Neural cell (in vitro differentiated cells): ENCODE measurements at regions not wholly inside any gene's neighbourhood (a gene's known extent, or its start where the extent isn't known, plus 50 kb on each side); places are given as distances from the start of the nearest gene placed in this dataset.
"Not testable (repeated sequence)": the region's sequence is repeated elsewhere in the genome, so short reads cannot be mapped to it uniquely, and the experiment has no call there.

Experiments used
- H2AFZ ChIP-seq: fragments of 200-600, 300-800 bp; sonication (generic), shearing (Covaris generic); 2 replicates; pipeline ENCODE4 v1.6.0; 2014; ENCODE audit warnings: low read depth, mild to moderate bottlenecking, antibody characterized with exemption, low read length, moderate library complexity
- H3F3A ChIP-seq: fragments of 200-600 bp; shearing (Covaris generic); 2 replicates; pipeline ENCODE4 v1.6.1; 2016; ENCODE audit warnings: mild to moderate bottlenecking, moderate library complexity, mixed read lengths, antibody characterized with exemption, low read length; ENCODE audit not compliant: insufficient read depth, poor library complexity, severe bottlenecking
- H3K27ac ChIP-seq: fragments of 200-600, 300-800 bp; sonication (generic), shearing (Covaris generic); 2 replicates; pipeline ENCODE4 v1.5.1; 2014; ENCODE audit warnings: mild to moderate bottlenecking, low read length, moderate library complexity
- H3K27me3 ChIP-seq: fragments of 300-800, 200-600 bp; sonication (generic), shearing (Covaris generic); 2 replicates; pipeline ENCODE4 v1.6.0; 2014; ENCODE audit warnings: mild to moderate bottlenecking, low read depth, low read length, moderate library complexity; ENCODE audit not compliant: insufficient read depth
- H3K36me3 ChIP-seq: fragments of 300-800, 200-600 bp; sonication (generic), shearing (Covaris generic); 2 replicates; pipeline ENCODE4 v1.5.1; 2014; ENCODE audit warnings: mild to moderate bottlenecking, antibody characterized with exemption, low read length, moderate library complexity; ENCODE audit not compliant: insufficient read depth
- H3K4me2 ChIP-seq: fragments of 300-800, 200-600 bp; sonication (generic), shearing (Covaris generic); 2 replicates; pipeline ENCODE4 v1.6.0; 2014; ENCODE audit warnings: mild to moderate bottlenecking, low read length
- H3K4me3 ChIP-seq: fragments of 300-800, 200-600 bp; sonication (generic), shearing (Covaris generic); 2 replicates; pipeline ENCODE4 v1.5.1; 2014; ENCODE audit warnings: mild to moderate bottlenecking, low read length, moderate library complexity
- H3K79me2 ChIP-seq: fragments of 200-600 bp; shearing (Covaris generic); replicated peaks from 2 replicates; pipeline ENCODE4 v1.6.0; 2014; ENCODE audit warnings: mild to moderate bottlenecking, low read length, moderate library complexity; ENCODE audit not compliant: insufficient read depth
- H3K9ac ChIP-seq: fragments of 300-800, 200-600 bp; sonication (generic), shearing (Covaris generic); 2 replicates; pipeline ENCODE4 v1.6.1; 2016; ENCODE audit warnings: mild to moderate bottlenecking, low read length, mixed read lengths
- H3K9me2 ChIP-seq: fragments of 200-600 bp; shearing (Covaris generic); 2 replicates; pipeline ENCODE4 v1.6.1; 2016; ENCODE audit warnings: mild to moderate bottlenecking, low read length, mixed read lengths; ENCODE audit not compliant: insufficient read depth
- H3K9me3 ChIP-seq: fragments of 200-600, 300-800 bp; sonication (generic), shearing (Covaris generic); 2 replicates; pipeline ENCODE4 v1.6.1; 2016; ENCODE audit warnings: mild to moderate bottlenecking, mixed run types, low read length, moderate library complexity, mixed read lengths
- H4K20me1 ChIP-seq: fragments of 200-600 bp; shearing (Covaris generic); 2 replicates; pipeline ENCODE4 v1.6.1; 2016; ENCODE audit warnings: mild to moderate bottlenecking, mixed run types; ENCODE audit not compliant: insufficient read depth
- EP300 ChIP-seq: fragments of 450-650 bp; conservative IDR thresholded peaks from 2 replicates; pipeline ENCODE4 v1.6.1; 2014; ENCODE audit warnings: antibody characterized with exemption, mild to moderate bottlenecking, moderate library complexity; ENCODE audit not compliant: poor library complexity, severe bottlenecking
- EZH2 ChIP-seq: fragments of 200-600, 300-800 bp; shearing (Covaris generic), sonication (generic); IDR thresholded peaks from 2 replicates; pipeline ENCODE4 v1.6.1; 2014; ENCODE audit warnings: antibody characterized with exemption, low read length, borderline replicate concordance, mild to moderate bottlenecking; ENCODE audit not compliant: insufficient read depth, poor library complexity, severe bottlenecking
- MXI1 ChIP-seq: fragments of 450-650 bp; conservative IDR thresholded peaks from 2 replicates; pipeline ENCODE4 v1.6.1; 2014; ENCODE audit warnings: antibody characterized with exemption, mild to moderate bottlenecking; ENCODE audit not compliant: poor library complexity, severe bottlenecking
- POLR2AphosphoS5 ChIP-seq: IDR thresholded peaks from 2 replicates; pipeline ENCODE4 v1.6.1; 2012
- RAD21 ChIP-seq: fragments of 450-650 bp; conservative IDR thresholded peaks from 2 replicates; pipeline ENCODE4 v1.6.1; 2014; ENCODE audit warnings: antibody characterized with exemption, mild to moderate bottlenecking, moderate library complexity
- SMC3 ChIP-seq: fragments of 450-650 bp; conservative IDR thresholded peaks from 2 replicates; pipeline ENCODE4 v1.6.1; 2014; ENCODE audit warnings: antibody characterized with exemption, mild to moderate bottlenecking, moderate library complexity; ENCODE audit not compliant: poor library complexity
- TAF1 ChIP-seq: IDR thresholded peaks from 2 replicates; pipeline ENCODE4 v1.6.1; 2012; ENCODE audit warnings: low read depth
- TF ChIP-seq, protein P1 (sequence below): fragments of 450-650 bp; IDR thresholded peaks from 2 replicates; pipeline ENCODE4 v1.5.1; 2014; ENCODE audit warnings: antibody characterized with exemption, mild to moderate bottlenecking, moderate library complexity; ENCODE audit not compliant: poor library complexity, severe bottlenecking
- TF ChIP-seq, protein P2 (sequence below): IDR thresholded peaks from 2 replicates; pipeline ENCODE4 v1.6.1; 2012; ENCODE audit warnings: borderline replicate concordance

DNA sequence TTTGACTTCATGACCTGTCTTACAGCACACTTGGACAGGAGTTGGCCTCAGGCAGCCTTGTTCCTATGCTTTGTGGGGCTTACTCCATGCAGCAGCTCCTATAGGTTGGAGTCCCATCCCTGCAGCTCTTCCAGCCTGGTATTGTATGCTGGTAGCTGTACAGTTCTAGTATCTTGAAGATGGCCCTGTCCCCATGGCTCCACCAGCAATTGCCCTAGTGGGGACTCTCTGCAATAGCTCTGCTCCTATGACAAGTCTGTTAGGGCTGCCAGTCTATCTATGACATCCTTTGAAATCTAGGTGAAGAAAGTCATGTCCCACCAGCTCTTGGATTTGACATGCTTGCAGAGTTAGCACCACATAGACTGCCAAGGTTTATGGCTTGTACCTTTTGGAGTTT, 252.6 kb downstream of the ANTXR2 start:
- no peak overlapping the region for H3K27ac ChIP-seq
- H2AFZ ChIP-seq, result no peak overlapping the region
- no peaks in the 10 kb centered on the region for H3F3A ChIP-seq

DNA sequence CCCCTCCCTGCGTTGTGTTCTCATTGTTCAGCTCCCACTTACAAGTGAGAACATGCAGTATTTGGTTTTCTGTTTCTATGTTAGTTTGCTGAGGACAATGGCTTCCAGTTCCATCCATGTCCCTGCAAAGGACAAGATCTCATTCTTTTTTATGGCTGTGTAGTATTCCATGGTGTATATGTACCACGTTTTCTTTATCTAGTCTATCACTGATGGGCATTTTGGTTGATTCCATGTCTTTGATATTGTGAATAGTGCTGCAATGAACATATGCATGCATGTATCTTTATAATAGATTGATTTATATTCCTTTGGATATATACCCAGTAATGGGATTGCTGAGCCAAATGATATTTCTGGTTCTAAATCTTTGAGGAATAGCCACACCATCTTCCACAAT, 265.1 kb downstream of the ANTXR2 start:
- not testable (repeated sequence) for H3K27ac ChIP-seq, H3K9me2 ChIP-seq, H3K4me2 ChIP-seq, H3K9me3 ChIP-seq, H3F3A ChIP-seq, H4K20me1 ChIP-seq, H3K27me3 ChIP-seq, H3K79me2 ChIP-seq, H3K36me3 ChIP-seq, H3K9ac ChIP-seq, H2AFZ ChIP-seq, H3K4me3 ChIP-seq

More for the DNA sequence above, 252.6 kb downstream of the ANTXR2 start:
- Histone ChIP-seq H3K36me3 (no peaks in the 10 kb centered on the region), H3K4me2 (no peak overlapping the region), H3K79me2 (no peaks in the 10 kb centered on the region), H3K4me3 (no peak overlapping the region), H3K9me3 (no peaks in the 10 kb centered on the region), H3K27me3 (no peaks in the 10 kb centered on the region), H3K9ac (no peak overlapping the region), H3K9me2 (no peaks in the 10 kb centered on the region), H4K20me1 (no peaks in the 10 kb centered on the region)
- TF ChIP-seq EP300, result no peak
- no peak for TF ChIP-seq POLR2AphosphoS5
- no peak for TF ChIP-seq SMC3
- TF ChIP-seq, protein P1, sequence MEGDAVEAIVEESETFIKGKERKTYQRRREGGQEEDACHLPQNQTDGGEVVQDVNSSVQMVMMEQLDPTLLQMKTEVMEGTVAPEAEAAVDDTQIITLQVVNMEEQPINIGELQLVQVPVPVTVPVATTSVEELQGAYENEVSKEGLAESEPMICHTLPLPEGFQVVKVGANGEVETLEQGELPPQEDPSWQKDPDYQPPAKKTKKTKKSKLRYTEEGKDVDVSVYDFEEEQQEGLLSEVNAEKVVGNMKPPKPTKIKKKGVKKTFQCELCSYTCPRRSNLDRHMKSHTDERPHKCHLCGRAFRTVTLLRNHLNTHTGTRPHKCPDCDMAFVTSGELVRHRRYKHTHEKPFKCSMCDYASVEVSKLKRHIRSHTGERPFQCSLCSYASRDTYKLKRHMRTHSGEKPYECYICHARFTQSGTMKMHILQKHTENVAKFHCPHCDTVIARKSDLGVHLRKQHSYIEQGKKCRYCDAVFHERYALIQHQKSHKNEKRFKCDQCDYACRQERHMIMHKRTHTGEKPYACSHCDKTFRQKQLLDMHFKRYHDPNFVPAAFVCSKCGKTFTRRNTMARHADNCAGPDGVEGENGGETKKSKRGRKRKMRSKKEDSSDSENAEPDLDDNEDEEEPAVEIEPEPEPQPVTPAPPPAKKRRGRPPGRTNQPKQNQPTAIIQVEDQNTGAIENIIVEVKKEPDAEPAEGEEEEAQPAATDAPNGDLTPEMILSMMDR, result no peak
- no peak for TF ChIP-seq MXI1
- no peak for TF ChIP-seq RAD21
- TF ChIP-seq EZH2, result no peak
- TF ChIP-seq, protein P2, sequence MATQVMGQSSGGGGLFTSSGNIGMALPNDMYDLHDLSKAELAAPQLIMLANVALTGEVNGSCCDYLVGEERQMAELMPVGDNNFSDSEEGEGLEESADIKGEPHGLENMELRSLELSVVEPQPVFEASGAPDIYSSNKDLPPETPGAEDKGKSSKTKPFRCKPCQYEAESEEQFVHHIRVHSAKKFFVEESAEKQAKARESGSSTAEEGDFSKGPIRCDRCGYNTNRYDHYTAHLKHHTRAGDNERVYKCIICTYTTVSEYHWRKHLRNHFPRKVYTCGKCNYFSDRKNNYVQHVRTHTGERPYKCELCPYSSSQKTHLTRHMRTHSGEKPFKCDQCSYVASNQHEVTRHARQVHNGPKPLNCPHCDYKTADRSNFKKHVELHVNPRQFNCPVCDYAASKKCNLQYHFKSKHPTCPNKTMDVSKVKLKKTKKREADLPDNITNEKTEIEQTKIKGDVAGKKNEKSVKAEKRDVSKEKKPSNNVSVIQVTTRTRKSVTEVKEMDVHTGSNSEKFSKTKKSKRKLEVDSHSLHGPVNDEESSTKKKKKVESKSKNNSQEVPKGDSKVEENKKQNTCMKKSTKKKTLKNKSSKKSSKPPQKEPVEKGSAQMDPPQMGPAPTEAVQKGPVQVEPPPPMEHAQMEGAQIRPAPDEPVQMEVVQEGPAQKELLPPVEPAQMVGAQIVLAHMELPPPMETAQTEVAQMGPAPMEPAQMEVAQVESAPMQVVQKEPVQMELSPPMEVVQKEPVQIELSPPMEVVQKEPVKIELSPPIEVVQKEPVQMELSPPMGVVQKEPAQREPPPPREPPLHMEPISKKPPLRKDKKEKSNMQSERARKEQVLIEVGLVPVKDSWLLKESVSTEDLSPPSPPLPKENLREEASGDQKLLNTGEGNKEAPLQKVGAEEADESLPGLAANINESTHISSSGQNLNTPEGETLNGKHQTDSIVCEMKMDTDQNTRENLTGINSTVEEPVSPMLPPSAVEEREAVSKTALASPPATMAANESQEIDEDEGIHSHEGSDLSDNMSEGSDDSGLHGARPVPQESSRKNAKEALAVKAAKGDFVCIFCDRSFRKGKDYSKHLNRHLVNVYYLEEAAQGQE, result no peak
- TF ChIP-seq TAF1, result no peak

DNA sequence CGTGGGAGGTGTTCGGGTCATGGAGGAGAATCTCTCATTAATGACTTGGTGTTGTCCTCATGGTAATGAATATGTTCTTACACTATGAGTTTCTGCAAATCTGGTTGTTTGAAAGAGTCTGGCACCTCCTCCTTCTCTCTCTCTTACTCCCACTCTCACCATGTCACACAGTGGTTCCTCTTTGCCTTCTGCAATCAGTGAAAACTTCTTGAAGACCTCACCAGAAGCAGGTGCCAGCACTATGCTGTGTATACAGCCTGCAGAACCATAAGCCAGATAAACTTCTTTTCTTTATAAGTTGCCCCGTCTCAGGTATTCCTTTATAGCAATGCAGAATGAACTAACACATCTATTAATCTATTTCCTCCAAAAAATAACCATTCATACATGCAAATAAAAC, 275.0 kb downstream of the ANTXR2 start:
- Histone ChIP-seq H3K4me3 (no peak overlapping the region), H3K4me2 (no peak overlapping the region), H4K20me1 (no peaks in the 10 kb centered on the region), H3K9ac (no peak overlapping the region), H3K36me3 (no peaks in the 10 kb centered on the region), H3K9me2 (no peaks in the 10 kb centered on the region), H3F3A (no peaks in the 10 kb centered on the region), H3K9me3 (no peaks in the 10 kb centered on the region), H3K27me3 (no peaks in the 10 kb centered on the region), H2AFZ (no peak overlapping the region), H3K79me2 (no peaks in the 10 kb centered on the region), H3K27ac (no peak overlapping the region)
- TF ChIP-seq MXI1 (no peak), EP300 (no peak), TAF1 (no peak), EZH2 (no peak)
- TF ChIP-seq, protein P2, result no peak
